Gastroesophageal sphincter (tissue), 3 donors: ENCODE measurements at regions not wholly inside any gene's neighbourhood (a gene's known extent, or its start where the extent isn't known, plus 50 kb on each side); places are given as distances from the start of the nearest gene placed in this dataset.

Source experiments
- CTCF ChIP-seq, 4 experiments: fragments of 200-600 bp in 2 of 4; fragments of 450-650 bp in 2 of 4; sonication (generic) in 1 of 4; IDR thresholded peaks; one replicate each; pipeline ENCODE4 v1.5.1; 2017 to 2019; ENCODE audit warnings: antibody characterized with exemption in 4 of 4, mild to moderate bottlenecking in 2 of 4, moderate library complexity in 2 of 4
- EP300 ChIP-seq: sonication (generic); formaldehyde crosslinking; IDR thresholded peaks from one replicate; pipeline ENCODE4 v1.6.1; 2017; ENCODE audit warnings: antibody characterized with exemption, mild to moderate bottlenecking
- POLR2A ChIP-seq, 2 donors: fragments of 450-650 bp; IDR thresholded peaks; one replicate each; pipeline ENCODE4 v1.6.1; 2017; ENCODE audit warnings: antibody characterized with exemption in 2 of 2, mild to moderate bottlenecking in 2 of 2, moderate library complexity in 1 of 2

- TF ChIP-seq CTCF (IDR thresholded peaks at IDR 0.05) (no peak), POLR2A (IDR thresholded peaks at IDR 0.05) (no peak), EP300 (no peak)
Observed at GRCh38 chr6:25215881-25216280, 63.3 kb upstream of the CARMIL1 start.
